Midbrain (tissue), 1 donor: ENCODE measurements at regions not wholly inside any gene's neighbourhood (a gene's known extent, or its start where the extent isn't known, plus 50 kb on each side); places are given as distances from the start of the nearest gene placed in this dataset.

ENCODE experiments used
- DNase-seq: peaks from one replicate; lab custom pipeline; 2025; lab: John Stamatoyannopoulos, UW

DNA sequence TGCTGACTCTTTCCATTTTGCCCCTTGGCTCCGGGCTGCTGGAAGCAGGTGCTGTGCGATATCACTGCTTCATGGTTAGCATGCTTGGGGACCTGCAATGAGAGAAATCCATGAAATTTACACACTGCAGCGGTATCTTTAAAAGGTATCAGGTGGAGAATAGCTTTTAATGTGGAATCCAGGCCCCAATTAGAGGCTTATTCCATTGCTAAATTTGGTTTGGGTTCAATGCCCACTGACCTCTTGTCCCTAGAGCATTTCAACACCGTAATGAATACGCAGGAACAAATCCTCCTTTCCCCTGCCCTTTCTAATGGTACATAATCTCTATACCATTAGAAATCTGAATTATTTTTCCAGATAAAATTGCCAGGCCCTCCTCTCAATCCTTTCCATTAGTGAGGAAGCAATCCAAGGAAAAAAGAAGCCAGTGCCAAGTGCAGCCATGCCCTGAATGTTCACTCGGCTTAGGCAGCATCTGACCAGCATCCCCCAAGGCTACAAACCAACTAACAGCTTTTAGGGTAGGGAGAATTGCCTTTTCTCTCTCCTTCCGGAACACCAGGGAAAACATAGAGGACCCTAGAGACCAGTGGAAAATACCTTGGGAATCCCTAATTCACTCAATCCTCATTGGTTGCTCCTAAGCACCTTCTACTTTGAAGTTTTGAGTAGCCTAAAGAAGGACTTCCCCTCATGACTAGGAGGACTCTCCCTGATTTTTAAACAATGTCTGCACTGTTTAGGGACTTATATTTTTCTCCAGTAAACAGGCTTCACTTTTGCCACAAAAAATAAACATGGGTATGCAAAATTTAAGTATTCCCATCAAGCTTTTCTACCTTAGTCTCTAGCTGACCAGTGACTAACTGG, 143.1 kb downstream of the QRSL1 start:
- no peak for DNase-seq

GRCh38 chr6:106771822-106772221, 142.4 kb downstream of the QRSL1 start:
- no peak for DNase-seq

DNA sequence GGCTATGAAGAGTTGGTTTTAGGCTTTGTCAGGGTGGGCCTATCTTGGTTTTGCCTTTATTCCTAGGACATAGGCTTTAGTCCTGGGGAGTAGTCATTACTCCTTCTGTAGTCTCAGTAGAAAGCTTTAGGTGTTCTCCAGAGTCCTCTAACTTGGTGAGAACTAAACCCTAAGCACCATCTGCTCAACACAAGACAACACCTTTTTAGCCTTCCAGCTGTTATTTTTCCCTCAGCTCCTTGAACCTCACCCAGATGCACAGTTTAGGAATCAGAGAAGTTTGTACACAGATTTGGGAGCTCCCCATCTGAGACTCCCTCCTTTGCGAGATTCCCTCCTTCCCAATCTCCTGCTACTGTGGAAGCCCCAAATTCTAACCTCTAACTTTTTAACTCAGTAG, 141.3 kb downstream of the QRSL1 start:
- no peak for DNase-seq

GRCh38 chr6:106770081-106770480, 140.7 kb downstream of the QRSL1 start:
- no peak for DNase-seq

DNA sequence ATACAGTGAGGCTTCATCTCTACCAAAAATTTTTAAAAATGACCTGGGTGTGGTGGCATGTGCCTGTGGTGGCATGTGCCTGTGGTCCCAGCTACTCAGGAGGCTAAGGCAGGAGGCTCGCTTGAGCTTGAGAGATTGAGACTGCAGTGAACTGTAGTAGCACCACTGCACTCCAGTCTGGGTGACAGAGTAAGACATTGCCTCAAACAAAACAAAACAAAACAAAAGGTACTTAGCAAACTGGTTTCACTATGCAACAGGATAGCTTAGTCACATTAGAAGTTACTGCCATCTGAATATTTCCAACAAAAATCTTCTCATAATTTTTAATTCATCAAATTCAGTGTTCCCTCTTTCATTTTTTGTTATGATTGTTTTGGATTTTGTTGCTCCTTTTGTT, 137.9 kb downstream of the QRSL1 start:
- DNase-seq = no peak

GRCh38 chr6:106766201-106766600, 136.8 kb downstream of the QRSL1 start:
- DNase-seq = no peak

DNA sequence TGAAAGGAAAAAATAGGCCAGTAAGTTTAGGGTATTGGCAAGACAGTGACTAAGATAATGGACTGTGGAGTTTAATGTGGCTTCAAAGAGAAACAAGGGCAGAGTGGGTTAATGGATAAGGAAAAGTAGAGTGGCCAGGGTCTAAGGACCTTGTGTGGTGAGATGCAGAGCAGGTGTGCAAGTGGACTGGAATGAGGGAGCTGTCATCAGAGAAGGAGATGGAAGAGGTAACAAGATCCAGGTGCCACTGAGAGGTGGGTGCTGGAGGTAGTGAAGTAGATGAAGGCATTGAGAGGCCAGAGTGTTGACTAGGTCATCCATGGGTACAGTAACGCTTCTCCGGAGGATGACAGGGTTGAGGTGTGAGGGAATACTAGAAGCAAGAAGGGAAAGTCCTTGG, 136.1 kb downstream of the QRSL1 start:
- DNase-seq = no peak

- DNase-seq = no peak
These were observed 135.1 kb downstream of the QRSL1 start for GRCh38 chr6:106764353-106764980.

DNA sequence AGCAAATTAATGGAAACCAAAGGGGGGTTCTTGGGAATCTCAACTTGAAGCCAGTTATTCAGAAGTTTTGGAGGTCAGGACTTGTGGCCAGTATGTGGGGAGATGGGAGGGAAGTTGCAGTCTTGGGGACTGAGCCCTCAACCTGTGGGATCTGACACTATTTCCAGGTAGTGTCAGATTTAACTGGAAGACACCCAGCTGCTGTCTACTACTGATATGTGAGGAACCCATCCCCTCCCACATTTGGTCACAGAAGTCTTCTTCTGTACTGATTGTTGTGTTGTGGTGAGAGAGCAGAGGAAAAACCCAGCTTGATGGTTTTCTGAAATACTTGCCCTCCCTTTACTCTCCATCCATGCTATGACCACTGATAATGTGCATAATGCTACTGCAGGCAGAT, 134.0 kb downstream of the QRSL1 start:
- DNase-seq = no peak

GRCh38 chr6:106761160-106761559, 131.8 kb downstream of the QRSL1 start:
- no peak for DNase-seq

DNA sequence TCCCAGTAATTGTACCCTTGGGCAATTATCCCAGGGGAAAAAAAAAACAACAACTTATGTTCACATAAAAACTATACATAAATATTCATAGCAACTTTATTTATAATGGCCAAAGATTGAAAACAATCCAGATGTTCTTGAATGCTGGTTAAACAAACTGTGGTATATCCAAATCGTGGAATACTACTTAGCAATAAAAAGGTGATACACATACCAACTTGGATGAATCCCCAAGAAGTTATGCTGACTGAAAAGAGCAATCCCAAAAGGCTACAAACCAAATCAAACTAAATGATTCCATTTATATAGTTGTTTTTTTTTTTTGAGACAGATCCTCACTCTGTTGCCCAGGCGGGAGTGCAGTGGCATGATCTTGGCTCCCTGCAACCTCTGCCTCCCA, 129.7 kb downstream of the QRSL1 start:
- DNase-seq = no peak

DNA sequence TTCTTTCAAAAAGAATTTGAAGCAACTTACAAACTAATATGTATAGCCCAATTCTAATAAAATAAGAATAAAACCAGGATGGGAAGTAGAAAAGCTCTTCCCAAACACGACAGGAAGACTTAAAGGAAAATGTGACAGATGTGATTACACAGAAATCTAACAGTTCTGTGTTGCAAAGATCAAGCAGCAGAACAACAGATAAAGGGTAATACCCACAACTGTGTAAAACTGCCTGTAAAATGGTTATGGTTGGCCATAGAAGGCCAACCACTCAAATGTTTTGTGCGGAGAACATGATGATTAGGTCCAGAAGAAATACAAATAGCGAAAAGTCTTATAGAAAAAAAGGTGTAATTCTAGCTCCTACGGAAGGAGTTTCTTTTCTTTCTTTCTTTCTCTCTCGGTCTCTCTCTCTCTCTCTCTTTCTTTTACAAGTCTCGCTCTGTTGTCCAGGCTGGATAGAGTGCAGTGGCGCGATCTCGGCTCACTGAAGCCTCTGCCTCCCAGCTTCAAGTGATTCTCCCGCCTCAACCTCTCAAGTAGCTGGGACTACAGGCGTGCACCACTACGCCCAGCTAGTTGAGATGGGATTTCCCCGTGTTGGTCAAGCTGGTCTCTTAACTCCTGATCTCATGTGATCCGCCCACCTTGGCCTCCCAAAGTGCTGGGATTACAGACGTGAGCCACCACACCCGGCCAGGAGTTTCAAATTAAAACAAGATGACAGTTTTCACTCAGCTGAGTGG, 128.5 kb downstream of the QRSL1 start:
- DNase-seq = no peak

- DNase-seq = no peak
These were observed 127.9 kb downstream of the QRSL1 start for GRCh38 chr6:106757267-106757666.

GRCh38 chr6:106754215-106754614, 124.8 kb downstream of the QRSL1 start:
- DNase-seq = no peak

- DNase-seq = no peak
These were observed 123.3 kb downstream of the QRSL1 start for GRCh38 chr6:106752641-106753040.

GRCh38 chr6:106751501-106752252, 122.3 kb downstream of the QRSL1 start:
- no peak for DNase-seq

- no peak for DNase-seq
These were observed 121.6 kb downstream of the QRSL1 start for GRCh38 chr6:106750946-106751345.

DNA sequence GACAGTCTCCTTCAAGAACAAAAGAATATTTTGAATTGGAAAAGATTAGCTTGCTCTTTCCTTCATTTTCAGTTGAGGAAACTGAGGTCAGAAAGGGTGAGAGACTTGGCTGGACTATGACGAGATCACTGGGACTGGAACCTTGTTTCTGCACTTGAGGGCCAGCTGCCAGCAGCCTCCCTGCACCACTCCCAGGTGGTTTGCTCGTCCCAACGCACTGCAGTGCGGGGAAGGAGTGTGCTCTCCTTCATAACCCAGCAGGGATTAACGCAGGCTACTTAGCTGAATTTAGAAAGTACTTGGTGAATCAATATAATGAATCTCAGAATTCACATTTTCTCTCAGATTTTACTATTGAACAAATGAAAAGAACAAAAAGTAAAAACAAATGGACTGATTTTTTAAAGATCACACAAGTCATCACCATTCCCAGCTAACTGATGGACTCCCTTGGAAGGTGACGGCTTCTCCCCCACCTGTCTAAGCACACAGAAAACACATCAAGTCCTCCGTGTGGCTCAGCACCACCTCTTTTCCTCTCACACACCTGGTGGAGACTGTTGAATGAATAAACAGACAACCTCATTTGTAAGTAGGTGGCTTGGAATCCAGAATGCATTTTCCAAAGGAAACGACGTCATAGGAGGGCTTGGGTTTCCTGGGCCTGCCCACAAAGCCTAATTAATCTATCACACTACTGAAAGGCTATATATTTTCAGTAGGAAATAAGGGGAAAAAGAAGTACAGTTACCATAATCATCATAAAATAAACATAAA, 121.0 kb downstream of the QRSL1 start:
- no peak for DNase-seq

DNA sequence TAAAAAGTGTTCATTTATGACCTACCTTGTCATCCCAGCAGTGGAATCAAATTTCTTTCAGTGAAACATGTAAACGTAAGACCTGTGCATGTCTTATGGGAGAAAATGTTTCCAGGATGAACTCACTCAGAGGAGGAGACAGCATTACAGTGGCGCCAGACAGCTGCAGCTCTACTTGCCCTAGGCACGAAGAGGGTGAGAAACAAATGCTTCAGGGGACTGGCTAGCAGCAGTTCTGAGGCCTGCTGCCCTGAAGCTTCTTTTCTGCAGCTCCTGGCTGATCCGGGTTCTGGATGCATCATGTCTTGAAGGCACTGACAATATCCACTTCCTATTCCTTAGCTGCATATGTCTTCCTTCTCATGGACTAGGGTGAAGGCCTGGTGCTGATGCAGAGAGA, 120.2 kb downstream of the QRSL1 start:
- DNase-seq = no peak

- DNase-seq = no peak
These were observed 119.3 kb downstream of the QRSL1 start for GRCh38 chr6:106748547-106749207.

DNA sequence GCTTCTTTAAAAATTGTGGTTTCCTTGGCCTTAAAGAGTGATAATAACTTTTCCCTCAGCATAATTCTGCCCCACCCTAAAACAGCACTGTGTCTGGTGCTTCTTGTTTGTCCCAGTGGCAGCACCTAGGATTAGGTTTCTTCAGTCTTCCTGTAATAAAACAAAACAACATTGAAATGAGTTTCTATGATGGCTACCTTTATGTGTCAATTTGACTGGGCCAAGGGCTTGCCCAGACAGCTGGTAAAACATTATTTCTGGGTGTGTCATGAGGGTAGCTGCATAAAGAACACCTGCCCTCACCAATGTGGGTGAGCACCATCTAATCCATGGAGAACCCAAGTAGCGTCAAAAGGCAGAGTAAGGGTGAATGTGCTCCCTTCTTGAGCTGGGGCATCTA, 117.8 kb downstream of the QRSL1 start:
- DNase-seq = no peak
